ENCODE measurements at regions not wholly inside any gene's neighbourhood (a gene's known extent, or its start where the extent isn't known, plus 50 kb on each side); places are given as distances from the start of the nearest gene placed in this dataset.

- H3K9ac ChIP-seq (ENCODE audit: low read length), result no peak overlapping the region
- TF ChIP-seq CTCF (IDR thresholded peaks at IDR 0.05; ENCODE audit: insufficient read depth, low read length, poor library complexity, severe bottlenecking), result no peak
- no peak for TF ChIP-seq EZH2phosphoT487 (conservative IDR thresholded peaks at IDR 0.05; ENCODE audit: low read length)
- H3K36me3 ChIP-seq (ENCODE audit: low read length), result no peaks in the 10 kb centered on the region
- no peaks in the 10 kb centered on the region for H3K9me3 ChIP-seq (ENCODE audit: insufficient read depth, low read length)
- no peaks in the 10 kb centered on the region for H4K20me1 ChIP-seq (ENCODE audit: low read depth, low read length)
- no peaks in the 10 kb centered on the region for H3K9me2 ChIP-seq (replicated peaks; ENCODE audit: insufficient read depth, low read length)
- H3K4me2 ChIP-seq (ENCODE audit: low read depth, low read length, poor library complexity, severe bottlenecking), result no peak overlapping the region
- no peak overlapping the region for H2AFZ ChIP-seq (ENCODE audit: low read depth, low read length, severe bottlenecking)
- H3K4me3 ChIP-seq (ENCODE audit: insufficient read depth, low read length, poor library complexity, severe bottlenecking), result no peak overlapping the region
- no peaks in the 10 kb centered on the region for H3K27me3 ChIP-seq (ENCODE audit: low read length)
- H3F3A ChIP-seq (ENCODE audit: insufficient read depth), result no peaks in the 10 kb centered on the region
- H3K27ac ChIP-seq (ENCODE audit: low read depth, low read length), result no peak overlapping the region
- no peaks in the 10 kb centered on the region for H3K79me2 ChIP-seq (ENCODE audit: insufficient read depth, low read length)
These were observed 236.7 kb upstream of the GOT2 start for GRCh38 chr16:58970775-58971174.

- no peak overlapping the region for H3K27ac ChIP-seq (ENCODE audit: low read depth, low read length)
- no peak for TF ChIP-seq CTCF (IDR thresholded peaks at IDR 0.05; ENCODE audit: insufficient read depth, low read length, poor library complexity, severe bottlenecking)
- H3K9me2 ChIP-seq (replicated peaks; ENCODE audit: insufficient read depth, low read length), result no peaks in the 10 kb centered on the region
- no peak overlapping the region for H3K4me3 ChIP-seq (ENCODE audit: insufficient read depth, low read length, poor library complexity, severe bottlenecking)
- H3K4me2 ChIP-seq (ENCODE audit: low read depth, low read length, poor library complexity, severe bottlenecking), result no peak overlapping the region
- no peaks in the 10 kb centered on the region for H3K9me3 ChIP-seq (ENCODE audit: insufficient read depth, low read length)
- H3K79me2 ChIP-seq (ENCODE audit: insufficient read depth, low read length), result no peaks in the 10 kb centered on the region
- no peak overlapping the region for H3K9ac ChIP-seq (ENCODE audit: low read length)
- H3K36me3 ChIP-seq (ENCODE audit: low read length), result no peaks in the 10 kb centered on the region
- H3F3A ChIP-seq (ENCODE audit: insufficient read depth), result no peaks in the 10 kb centered on the region
- H2AFZ ChIP-seq (ENCODE audit: low read depth, low read length, severe bottlenecking), result no peak overlapping the region
- no peaks in the 10 kb centered on the region for H4K20me1 ChIP-seq (ENCODE audit: low read depth, low read length)
- H3K27me3 ChIP-seq (ENCODE audit: low read length), result no peaks in the 10 kb centered on the region
These were observed 229.4 kb upstream of the GOT2 start for GRCh38 chr16:58963479-58963878.

GRCh38 chr16:58962811-58963210 lies 228.7 kb upstream of the GOT2 start:
- Histone ChIP-seq H3K9me3 (ENCODE audit: insufficient read depth, low read length) (no peaks in the 10 kb centered on the region), H3K27me3 (ENCODE audit: low read length) (no peaks in the 10 kb centered on the region), H3K27ac (ENCODE audit: low read depth, low read length) (no peak overlapping the region), H3K9ac (ENCODE audit: low read length) (no peak overlapping the region), H3K9me2 (replicated peaks; ENCODE audit: insufficient read depth, low read length) (no peaks in the 10 kb centered on the region), H3K4me3 (ENCODE audit: insufficient read depth, low read length, poor library complexity, severe bottlenecking) (no peak overlapping the region), H3F3A (ENCODE audit: insufficient read depth) (no peaks in the 10 kb centered on the region), H2AFZ (ENCODE audit: low read depth, low read length, severe bottlenecking) (no peak overlapping the region), H3K79me2 (ENCODE audit: insufficient read depth, low read length) (no peaks in the 10 kb centered on the region), H3K4me2 (ENCODE audit: low read depth, low read length, poor library complexity, severe bottlenecking) (no peak overlapping the region), H4K20me1 (ENCODE audit: low read depth, low read length) (no peaks in the 10 kb centered on the region), H3K36me3 (ENCODE audit: low read length) (no peaks in the 10 kb centered on the region)
- TF ChIP-seq EZH2phosphoT487 (conservative IDR thresholded peaks at IDR 0.05; ENCODE audit: low read length) (no peak), CTCF (IDR thresholded peaks at IDR 0.05; ENCODE audit: insufficient read depth, low read length, poor library complexity, severe bottlenecking) (no peak)

GRCh38 chr16:58960484-58960883 lies 226.4 kb upstream of the GOT2 start:
- TF ChIP-seq CTCF (IDR thresholded peaks at IDR 0.05; ENCODE audit: insufficient read depth, low read length, poor library complexity, severe bottlenecking) (no peak), EZH2phosphoT487 (conservative IDR thresholded peaks at IDR 0.05; ENCODE audit: low read length) (no peak)
- Histone ChIP-seq H3K9ac (ENCODE audit: low read length) (no peak overlapping the region), H4K20me1 (ENCODE audit: low read depth, low read length) (no peaks in the 10 kb centered on the region), H3K36me3 (ENCODE audit: low read length) (no peaks in the 10 kb centered on the region), H3K4me2 (ENCODE audit: low read depth, low read length, poor library complexity, severe bottlenecking) (no peak overlapping the region), H2AFZ (ENCODE audit: low read depth, low read length, severe bottlenecking) (no peak overlapping the region), H3K9me2 (replicated peaks; ENCODE audit: insufficient read depth, low read length) (no peaks in the 10 kb centered on the region), H3K27ac (ENCODE audit: low read depth, low read length) (no peak overlapping the region), H3K79me2 (ENCODE audit: insufficient read depth, low read length) (no peaks in the 10 kb centered on the region), H3K27me3 (ENCODE audit: low read length) (no peaks in the 10 kb centered on the region), H3K4me3 (ENCODE audit: insufficient read depth, low read length, poor library complexity, severe bottlenecking) (no peak overlapping the region), H3F3A (ENCODE audit: insufficient read depth) (no peaks in the 10 kb centered on the region), H3K9me3 (ENCODE audit: insufficient read depth, low read length) (no peaks in the 10 kb centered on the region)

All from SU-DHL-6 (cell line).